ENCODE measurements at regions not wholly inside any gene's neighbourhood (a gene's known extent, or its start where the extent isn't known, plus 50 kb on each side); places are given as distances from the start of the nearest gene placed in this dataset.

GRCh38 chr1:87449348-87449963, 120.8 kb downstream of the LMO4 start (continued):
- TF ChIP-seq HDGF (IDR thresholded peaks at IDR 0.05): 0 out of 2 replicates have a peak, but pooled peaks have one; percentile 57
- TF ChIP-seq CHD4 (IDR thresholded peaks at IDR 0.05): no peak
- no peak; the same call in 1 of the 2 replicates for TF ChIP-seq STAT1 (conservative IDR thresholded peaks at IDR 0.05)
- no peak for TF ChIP-seq PAX8 (IDR thresholded peaks at IDR 0.05)
- TF ChIP-seq TCF3 (IDR thresholded peaks at IDR 0.05; ENCODE audit: borderline replicate concordance, insufficient read depth, low read depth, low read length): peak; percentile 58; the same call in 1 of the 2 replicates
- peak; percentile 97 for TF ChIP-seq MTA2 (IDR thresholded peaks at IDR 0.05; ENCODE audit: low read depth)
- TF ChIP-seq NRF1 (conservative IDR thresholded peaks at IDR 0.05; ENCODE audit: low read depth, low read length): no peak
- no peak for TF ChIP-seq KAT2A (conservative IDR thresholded peaks at IDR 0.05; ENCODE audit: control insufficient read depth, low read depth, low read length)
- TF ChIP-seq, protein P1, sequence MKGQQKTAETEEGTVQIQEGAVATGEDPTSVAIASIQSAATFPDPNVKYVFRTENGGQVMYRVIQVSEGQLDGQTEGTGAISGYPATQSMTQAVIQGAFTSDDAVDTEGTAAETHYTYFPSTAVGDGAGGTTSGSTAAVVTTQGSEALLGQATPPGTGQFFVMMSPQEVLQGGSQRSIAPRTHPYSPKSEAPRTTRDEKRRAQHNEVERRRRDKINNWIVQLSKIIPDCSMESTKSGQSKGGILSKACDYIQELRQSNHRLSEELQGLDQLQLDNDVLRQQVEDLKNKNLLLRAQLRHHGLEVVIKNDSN (IDR thresholded peaks at IDR 0.05; ENCODE audit: borderline replicate concordance, extremely low read length, insufficient read depth, low read depth, low read length): no peak
- TF ChIP-seq ELK1 (IDR thresholded peaks at IDR 0.05; ENCODE audit: low read depth, low read length): peak; percentile 83
- TF ChIP-seq SUZ12 (IDR thresholded peaks at IDR 0.05; ENCODE audit: unreplicated experiment): no peak
- TF ChIP-seq ZNF622 (IDR thresholded peaks at IDR 0.05): no peak
- no peak for TF ChIP-seq ATF3 (IDR thresholded peaks at IDR 0.05; ENCODE audit: borderline replicate concordance, extremely low read depth, low read depth, low read length)
- peak; percentile 92 for TF ChIP-seq FOXM1 (IDR thresholded peaks at IDR 0.05; ENCODE audit: low read depth, low read length)
- TF ChIP-seq MAX (IDR thresholded peaks at IDR 0.05; ENCODE audit: low read depth, low read length): peak; percentile 59; the same call in 1 of the 2 replicates
- no peak for TF ChIP-seq PRDM15 (CRISPR knock-in tag; IDR thresholded peaks at IDR 0.05)
- no peak for TF ChIP-seq E2F8 (IDR thresholded peaks at IDR 0.05; ENCODE audit: low read depth, partially characterized antibody)
- TF ChIP-seq, protein P2, sequence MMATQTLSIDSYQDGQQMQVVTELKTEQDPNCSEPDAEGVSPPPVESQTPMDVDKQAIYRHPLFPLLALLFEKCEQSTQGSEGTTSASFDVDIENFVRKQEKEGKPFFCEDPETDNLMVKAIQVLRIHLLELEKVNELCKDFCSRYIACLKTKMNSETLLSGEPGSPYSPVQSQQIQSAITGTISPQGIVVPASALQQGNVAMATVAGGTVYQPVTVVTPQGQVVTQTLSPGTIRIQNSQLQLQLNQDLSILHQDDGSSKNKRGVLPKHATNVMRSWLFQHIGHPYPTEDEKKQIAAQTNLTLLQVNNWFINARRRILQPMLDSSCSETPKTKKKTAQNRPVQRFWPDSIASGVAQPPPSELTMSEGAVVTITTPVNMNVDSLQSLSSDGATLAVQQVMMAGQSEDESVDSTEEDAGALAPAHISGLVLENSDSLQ (IDR thresholded peaks at IDR 0.05): peak; percentile 69
- no peak for TF ChIP-seq SIX5 (IDR thresholded peaks at IDR 0.05; ENCODE audit: low read depth, low read length, severe bottlenecking)

Data from GM12878 (cell line).